MM.1S (cell line): ENCODE measurements at regions not wholly inside any gene's neighbourhood (a gene's known extent, or its start where the extent isn't known, plus 50 kb on each side); places are given as distances from the start of the nearest gene placed in this dataset.

Experiments
- DNase-seq: peaks from one replicate; pipeline ENCODE4 v3.0.0-alpha.2; 2015
- H2AFZ ChIP-seq: fragments of 300-600 bp; sonication (generic); 2 replicates; pipeline ENCODE4 v1.6.0; 2016; ENCODE audit warnings: antibody characterized with exemption, low read length
- H3F3A ChIP-seq: fragments of 300-600 bp; sonication (generic); 2 replicates; pipeline ENCODE4 v1.6.1; 2016; ENCODE audit warnings: mild to moderate bottlenecking, antibody characterized with exemption, low read length, moderate library complexity, mixed read lengths; ENCODE audit not compliant: insufficient read depth
- H3K27ac ChIP-seq: fragments of 300-600 bp; sonication (generic); 2 replicates; pipeline ENCODE4 v1.5.1; 2016; ENCODE audit warnings: mild to moderate bottlenecking, low read length
- H3K27me3 ChIP-seq: fragments of 300-600 bp; sonication (generic); replicated peaks from 2 replicates; pipeline ENCODE4 v1.6.0; 2016; ENCODE audit warnings: low read length; ENCODE audit not compliant: insufficient read depth
- H3K36me3 ChIP-seq: fragments of 300-600 bp; sonication (generic); replicated peaks from 2 replicates; pipeline ENCODE4 v1.6.1; 2016; ENCODE audit warnings: mild to moderate bottlenecking, low read length, mixed read lengths; ENCODE audit not compliant: insufficient read depth
- H3K4me1 ChIP-seq: fragments of 300-600 bp; sonication (generic); 2 replicates; pipeline ENCODE4 v1.6.1; 2016; ENCODE audit warnings: low read length, mixed read lengths
- H3K4me2 ChIP-seq: fragments of 300-600 bp; sonication (generic); 2 replicates; pipeline ENCODE4 v1.6.0; 2016; ENCODE audit warnings: low read depth, low read length
- H3K4me3 ChIP-seq: fragments of 300-600 bp; sonication (generic); 2 replicates; pipeline ENCODE4 v1.5.1; 2016; ENCODE audit warnings: low read length, mixed read lengths
- H3K79me2 ChIP-seq: fragments of 300-600 bp; sonication (generic); 2 replicates; pipeline ENCODE4 v1.6.1; 2016; ENCODE audit warnings: mixed run types, low read length, mixed read lengths
- H3K9ac ChIP-seq: fragments of 300-600 bp; sonication (generic); 2 replicates; pipeline ENCODE4 v1.6.1; 2016; ENCODE audit warnings: low read length, mixed read lengths
- H3K9me2 ChIP-seq: fragments of 300-600 bp; sonication (generic); replicated peaks from 2 replicates; pipeline ENCODE4 v1.6.1; 2016; ENCODE audit warnings: mild to moderate bottlenecking, low read length, mixed read lengths; ENCODE audit not compliant: insufficient read depth
- H3K9me3 ChIP-seq: fragments of 300-600 bp; sonication (generic); replicated peaks from 2 replicates; pipeline ENCODE4 v1.6.1; 2016; ENCODE audit warnings: mild to moderate bottlenecking, low read length, mixed read lengths; ENCODE audit not compliant: insufficient read depth
- H4K20me1 ChIP-seq: fragments of 300-600 bp; sonication (generic); 2 replicates; pipeline ENCODE4 v1.6.1; 2016; ENCODE audit warnings: mild to moderate bottlenecking, low read length, moderate library complexity, mixed read lengths; ENCODE audit not compliant: insufficient read depth
- EZH2 ChIP-seq: fragments of 300-600 bp; sonication (generic); optimal IDR thresholded peaks from 2 replicates; pipeline ENCODE3; 2017; ENCODE audit warnings: low read depth, mild to moderate bottlenecking, antibody characterized with exemption, low read length, mixed read lengths
- EZH2phosphoT487 ChIP-seq: fragments of 300-600 bp; sonication (generic); IDR thresholded peaks from 2 replicates; pipeline ENCODE4 v1.6.1; 2018; ENCODE audit warnings: antibody characterized with exemption, low read length
- TF ChIP-seq, protein P1 (sequence below): fragments of 300-600 bp; sonication (generic); IDR thresholded peaks from 2 replicates; pipeline ENCODE4 v1.5.1; 2016; ENCODE audit warnings: antibody characterized with exemption, low read length, mixed read lengths

- TF ChIP-seq EZH2phosphoT487 (no peak), EZH2 (no peak)
- TF ChIP-seq, protein P1, sequence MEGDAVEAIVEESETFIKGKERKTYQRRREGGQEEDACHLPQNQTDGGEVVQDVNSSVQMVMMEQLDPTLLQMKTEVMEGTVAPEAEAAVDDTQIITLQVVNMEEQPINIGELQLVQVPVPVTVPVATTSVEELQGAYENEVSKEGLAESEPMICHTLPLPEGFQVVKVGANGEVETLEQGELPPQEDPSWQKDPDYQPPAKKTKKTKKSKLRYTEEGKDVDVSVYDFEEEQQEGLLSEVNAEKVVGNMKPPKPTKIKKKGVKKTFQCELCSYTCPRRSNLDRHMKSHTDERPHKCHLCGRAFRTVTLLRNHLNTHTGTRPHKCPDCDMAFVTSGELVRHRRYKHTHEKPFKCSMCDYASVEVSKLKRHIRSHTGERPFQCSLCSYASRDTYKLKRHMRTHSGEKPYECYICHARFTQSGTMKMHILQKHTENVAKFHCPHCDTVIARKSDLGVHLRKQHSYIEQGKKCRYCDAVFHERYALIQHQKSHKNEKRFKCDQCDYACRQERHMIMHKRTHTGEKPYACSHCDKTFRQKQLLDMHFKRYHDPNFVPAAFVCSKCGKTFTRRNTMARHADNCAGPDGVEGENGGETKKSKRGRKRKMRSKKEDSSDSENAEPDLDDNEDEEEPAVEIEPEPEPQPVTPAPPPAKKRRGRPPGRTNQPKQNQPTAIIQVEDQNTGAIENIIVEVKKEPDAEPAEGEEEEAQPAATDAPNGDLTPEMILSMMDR: no peak
- H4K20me1 ChIP-seq: no peaks in the 10 kb centered on the region
- no peaks in the 10 kb centered on the region for H3K27me3 ChIP-seq
- H3K79me2 ChIP-seq: no peaks in the 10 kb centered on the region
- H3K4me3 ChIP-seq: no peak overlapping the region
- DNase-seq: no peak
- H3K9me2 ChIP-seq: no peaks in the 10 kb centered on the region
- no peaks in the 10 kb centered on the region for H3F3A ChIP-seq
- H3K9ac ChIP-seq: no peak overlapping the region
- H3K4me2 ChIP-seq: no peak overlapping the region
- H3K36me3 ChIP-seq: no peaks in the 10 kb centered on the region
- H3K27ac ChIP-seq: no peak overlapping the region
- no peaks in the 10 kb centered on the region for H3K9me3 ChIP-seq
- H3K4me1 ChIP-seq: no peaks in the 10 kb centered on the region
- H2AFZ ChIP-seq: no peak overlapping the region
Observed at GRCh38 chr5:125575891-125576505, 829.6 kb upstream of the ZNF608 start.

DNA sequence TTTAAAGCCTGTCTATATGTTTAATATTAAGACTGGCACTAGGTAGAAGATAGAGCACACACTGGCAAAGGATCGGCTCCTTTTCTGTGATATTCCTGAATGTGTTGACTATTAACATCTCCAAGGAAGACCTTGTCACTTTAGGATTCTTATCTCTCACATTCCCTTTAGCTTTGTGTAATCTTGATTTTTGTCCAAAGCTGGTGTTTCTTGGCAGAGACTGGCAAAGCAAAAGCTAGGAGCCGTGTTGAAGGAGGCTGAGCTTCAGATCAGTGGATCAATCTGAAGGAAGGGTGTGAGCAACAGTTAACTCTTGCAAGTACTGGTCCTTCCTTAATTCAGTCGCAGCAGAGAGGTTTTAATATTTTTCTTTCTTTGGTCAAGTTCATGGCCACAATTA lies 830.4 kb upstream of the ZNF608 start:
- H3K9me2 ChIP-seq: no peaks in the 10 kb centered on the region
- no peaks in the 10 kb centered on the region for H3K4me1 ChIP-seq
- H3K27ac ChIP-seq: no peak overlapping the region
- no peaks in the 10 kb centered on the region for H3K9me3 ChIP-seq
- no peak for DNase-seq
- H2AFZ ChIP-seq: no peak overlapping the region
- no peaks in the 10 kb centered on the region for H3K36me3 ChIP-seq
- no peaks in the 10 kb centered on the region for H3K79me2 ChIP-seq
- no peak overlapping the region for H3K4me2 ChIP-seq
- no peaks in the 10 kb centered on the region for H3K27me3 ChIP-seq
- no peak overlapping the region for H3K9ac ChIP-seq
- no peak overlapping the region for H3K4me3 ChIP-seq
- H4K20me1 ChIP-seq: no peaks in the 10 kb centered on the region
- TF ChIP-seq EZH2phosphoT487 (no peak), EZH2 (no peak)
- TF ChIP-seq, protein P1: no peak
- no peaks in the 10 kb centered on the region for H3F3A ChIP-seq

GRCh38 chr5:125578551-125578950 lies 832.1 kb upstream of the ZNF608 start:
- DNase-seq: no peak
- Histone ChIP-seq H3K9me3 (no peaks in the 10 kb centered on the region), H3K36me3 (no peaks in the 10 kb centered on the region), H3K4me1 (no peaks in the 10 kb centered on the region), H3K79me2 (no peaks in the 10 kb centered on the region), H3K27me3 (no peaks in the 10 kb centered on the region), H3F3A (no peaks in the 10 kb centered on the region), H3K9ac (no peak overlapping the region), H3K9me2 (no peaks in the 10 kb centered on the region), H3K4me2 (no peak overlapping the region), H4K20me1 (no peaks in the 10 kb centered on the region), H2AFZ (no peak overlapping the region), H3K27ac (no peak overlapping the region), H3K4me3 (no peak overlapping the region)
- no peak for TF ChIP-seq EZH2phosphoT487
- TF ChIP-seq, protein P1: no peak
- no peak for TF ChIP-seq EZH2
